ENCODE measurements at regions not wholly inside any gene's neighbourhood (a gene's known extent, or its start where the extent isn't known, plus 50 kb on each side); places are given as distances from the start of the nearest gene placed in this dataset.

DNA sequence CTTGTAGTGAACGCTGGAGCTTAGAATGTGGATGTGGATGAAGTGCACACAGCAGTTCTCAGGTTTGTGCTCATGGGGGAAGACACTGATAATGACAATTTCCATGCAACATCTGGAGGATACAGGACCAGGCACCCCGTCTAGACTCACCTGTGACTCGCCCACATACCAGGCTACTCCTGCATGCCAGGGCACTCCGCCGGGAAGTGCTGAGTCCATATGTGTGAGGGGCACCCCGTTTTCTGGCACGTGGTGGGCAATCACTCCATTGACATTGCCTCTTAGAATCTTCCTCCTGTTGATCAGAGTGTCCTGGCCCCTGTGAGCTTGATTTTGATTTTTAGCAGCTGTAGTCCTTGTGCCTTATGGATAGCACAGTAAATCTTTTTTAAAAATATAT, 90.9 kb upstream of the LRPAP1 start:
- TF ChIP-seq, protein P1, sequence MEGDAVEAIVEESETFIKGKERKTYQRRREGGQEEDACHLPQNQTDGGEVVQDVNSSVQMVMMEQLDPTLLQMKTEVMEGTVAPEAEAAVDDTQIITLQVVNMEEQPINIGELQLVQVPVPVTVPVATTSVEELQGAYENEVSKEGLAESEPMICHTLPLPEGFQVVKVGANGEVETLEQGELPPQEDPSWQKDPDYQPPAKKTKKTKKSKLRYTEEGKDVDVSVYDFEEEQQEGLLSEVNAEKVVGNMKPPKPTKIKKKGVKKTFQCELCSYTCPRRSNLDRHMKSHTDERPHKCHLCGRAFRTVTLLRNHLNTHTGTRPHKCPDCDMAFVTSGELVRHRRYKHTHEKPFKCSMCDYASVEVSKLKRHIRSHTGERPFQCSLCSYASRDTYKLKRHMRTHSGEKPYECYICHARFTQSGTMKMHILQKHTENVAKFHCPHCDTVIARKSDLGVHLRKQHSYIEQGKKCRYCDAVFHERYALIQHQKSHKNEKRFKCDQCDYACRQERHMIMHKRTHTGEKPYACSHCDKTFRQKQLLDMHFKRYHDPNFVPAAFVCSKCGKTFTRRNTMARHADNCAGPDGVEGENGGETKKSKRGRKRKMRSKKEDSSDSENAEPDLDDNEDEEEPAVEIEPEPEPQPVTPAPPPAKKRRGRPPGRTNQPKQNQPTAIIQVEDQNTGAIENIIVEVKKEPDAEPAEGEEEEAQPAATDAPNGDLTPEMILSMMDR (IDR thresholded peaks at IDR 0.05), result no peak
- no peak for TF ChIP-seq POLR2A (IDR thresholded peaks at IDR 0.05)

All from ovary (tissue), 3 donors.